Testis (tissue), 2 donors: ENCODE measurements at regions not wholly inside any gene's neighbourhood (a gene's known extent, or its start where the extent isn't known, plus 50 kb on each side); places are given as distances from the start of the nearest gene placed in this dataset.

Experiments
- CTCF ChIP-seq, 3 experiments: fragments of 450-650 bp in 2 of 3; fragments of 200-600 bp in 1 of 3; sonication (generic) in 1 of 3; IDR thresholded peaks; one replicate each; pipeline ENCODE4 v1.5.1; 2016 to 2019; ENCODE audit warnings: antibody characterized with exemption in 3 of 3, mild to moderate bottlenecking in 2 of 3, moderate library complexity in 1 of 3
- POLR2A ChIP-seq: fragments of 450-650 bp; IDR thresholded peaks from one replicate; pipeline ENCODE4 v1.6.1; 2017; ENCODE audit warnings: antibody characterized with exemption, mild to moderate bottlenecking, moderate library complexity

DNA sequence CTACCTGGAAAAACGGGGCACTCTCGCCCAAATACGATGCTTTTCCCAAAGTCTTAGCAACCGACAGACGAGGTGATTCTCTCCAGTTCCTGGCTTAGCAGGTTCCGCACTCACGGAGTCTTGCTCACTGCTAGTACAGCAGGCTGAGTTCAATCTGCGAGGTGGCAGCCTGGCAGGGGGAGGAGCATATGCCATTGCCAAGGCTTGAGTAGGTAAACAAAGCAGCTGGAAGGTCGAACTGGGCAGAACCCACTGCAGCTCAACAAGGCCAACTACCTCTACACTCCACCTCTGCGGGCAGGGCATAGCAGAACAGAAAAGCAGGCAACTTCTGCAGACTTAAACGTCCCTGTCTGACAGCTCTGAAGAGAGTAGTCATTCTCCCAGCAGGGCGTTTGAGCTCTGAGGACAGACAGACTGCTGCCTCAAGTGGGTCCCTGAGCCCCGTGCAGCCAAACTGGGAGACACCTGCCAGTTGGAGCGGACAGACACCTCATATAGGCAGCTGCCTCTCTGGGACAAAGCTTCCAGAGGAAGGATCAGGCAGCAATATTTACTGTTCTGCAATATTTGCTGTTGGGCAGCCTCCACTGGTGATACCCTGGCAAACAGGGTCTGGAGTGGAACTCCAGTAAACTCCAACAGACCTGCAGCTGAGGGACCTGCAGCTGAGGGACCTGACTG, 73.4 kb upstream of the CADM2 start:
- TF ChIP-seq POLR2A (no peak), CTCF (IDR thresholded peaks at IDR 0.05) (no peak)
